PC-3 (cell line): ENCODE measurements at regions not wholly inside any gene's neighbourhood (a gene's known extent, or its start where the extent isn't known, plus 50 kb on each side); places are given as distances from the start of the nearest gene placed in this dataset.
"Not testable (repeated sequence)": the region's sequence is repeated elsewhere in the genome, so short reads cannot be mapped to it uniquely, and the experiment has no call there.

Source experiments
- ATAC-seq: fragments of 200-7000 bp; cut with Tn5 transposase; 2 replicates; pipeline ENCODE4 v1.9.1; 2020; ENCODE audit warnings: mild to moderate bottlenecking, moderate library complexity
- BruUV-seq: library from RNA; stranded (reverse); fragments of 400-500 nt; replicated peaks from 2 replicates; lab custom pipeline; 2021; lab: Mats Ljungman, UMichigan
- CTCF ChIA-PET: fragments of 300-600 bp; sonication (Branson Sonifier 250); formaldehyde crosslinking; loops from one replicate; lab custom pipeline; 2022; ENCODE audit warnings: antibody characterized with exemption; lab: Charles Lee
- POLR2A ChIA-PET: fragments of 300-600 bp; sonication (Branson Sonifier 250); formaldehyde crosslinking; loops from one replicate; lab custom pipeline; 2022; ENCODE audit warnings: antibody characterized with exemption; ENCODE audit not compliant: unreplicated experiment; lab: Charles Lee
- DNase-seq: peaks from one replicate; pipeline ENCODE4 v3.0.0-alpha.2; 2015
- H2AFZ ChIP-seq: fragments of 300-600 bp; sonication (generic); 2 replicates; pipeline ENCODE4 v1.6.0; 2016; ENCODE audit warnings: antibody characterized with exemption, low read length
- H3F3A ChIP-seq: fragments of 300-600 bp; sonication (generic); one replicate; pipeline ENCODE4 v1.6.0; 2017; ENCODE audit warnings: antibody characterized with exemption, low read length, control low read depth, mild to moderate bottlenecking; ENCODE audit not compliant: unreplicated experiment
- H3K27ac ChIP-seq: fragments of 300-600 bp; sonication (generic); 2 replicates; pipeline ENCODE4 v1.5.1; 2016; ENCODE audit warnings: mild to moderate bottlenecking, low read length
- H3K27me3 ChIP-seq: fragments of 300-600 bp; sonication (generic); 2 replicates; pipeline ENCODE4 v1.6.1; 2016; ENCODE audit warnings: low read length, mixed read lengths
- H3K36me3 ChIP-seq: fragments of 300-600 bp; sonication (generic); 2 replicates; pipeline ENCODE4 v1.6.1; 2016; ENCODE audit warnings: low read depth, mixed run types, low read length, mixed read lengths
- H3K4me1 ChIP-seq: fragments of 300-600 bp; sonication (generic); 2 replicates; pipeline ENCODE4 v1.5.1; 2016; ENCODE audit warnings: low read length; ENCODE audit not compliant: insufficient read depth
- H3K4me2 ChIP-seq: fragments of 300-600 bp; sonication (generic); 2 replicates; pipeline ENCODE4 v1.6.0; 2016; ENCODE audit warnings: low read length
- H3K4me3 ChIP-seq: fragments of 300-600 bp; sonication (generic); 2 replicates; pipeline ENCODE4 v1.5.1; 2016; ENCODE audit warnings: mild to moderate bottlenecking, low read length, mixed read lengths
- H3K79me2 ChIP-seq: fragments of 300-600 bp; sonication (generic); 2 replicates; pipeline ENCODE4 v1.6.1; 2017; ENCODE audit warnings: low read length, mixed read lengths
- H3K9ac ChIP-seq: fragments of 300-600 bp; sonication (generic); 2 replicates; pipeline ENCODE4 v1.6.0; 2016; ENCODE audit warnings: mild to moderate bottlenecking, low read length
- H3K9me2 ChIP-seq: fragments of 300-600 bp; sonication (generic); replicated peaks from 2 replicates; pipeline ENCODE4 v1.6.1; 2016; ENCODE audit warnings: mixed run types, low read length, mixed read lengths
- H3K9me3 ChIP-seq: fragments of 300-600 bp; sonication (generic); 2 replicates; pipeline ENCODE4 v1.6.1; 2016; ENCODE audit warnings: low read length, mixed read lengths
- H4K20me1 ChIP-seq: fragments of 300-600 bp; sonication (generic); 2 replicates; pipeline ENCODE4 v1.6.1; 2016; ENCODE audit warnings: low read length, mixed read lengths
- CTCF ChIP-seq: fragments of 300-600 bp; sonication (generic); conservative IDR thresholded peaks from 2 replicates; pipeline ENCODE4 v1.5.1; 2017; ENCODE audit warnings: antibody characterized with exemption, low read depth, mild to moderate bottlenecking, low read length
- EZH2 ChIP-seq: fragments of 300-600 bp; sonication (generic); IDR thresholded peaks from one replicate; pipeline ENCODE4 v1.6.1; 2017; ENCODE audit warnings: antibody characterized with exemption, mild to moderate bottlenecking, low read length; ENCODE audit not compliant: unreplicated experiment
- EZH2phosphoT487 ChIP-seq: fragments of 300-600 bp; sonication (generic); IDR thresholded peaks from 2 replicates; pipeline ENCODE4 v1.6.1; 2018; ENCODE audit warnings: mild to moderate bottlenecking, antibody characterized with exemption, low read length, borderline replicate concordance
- intact Hi-C: fragments of 100-400 bp; cut with micrococcal nuclease; formaldehyde crosslinking; loops from 2 replicates; pipeline ENCODE4 v1.9.0; 2023

- H3K4me2 ChIP-seq, result no peak overlapping the region
- H3K36me3 ChIP-seq, result no peaks in the 10 kb centered on the region
- no peaks in the 10 kb centered on the region for H3F3A ChIP-seq
- ChIA-PET POLR2A (no interaction called here), CTCF (no interaction called here)
- H3K4me3 ChIP-seq, result no peak overlapping the region
- DNase-seq (no peak), ATAC-seq (no peak)
- H3K27ac ChIP-seq, result no peak overlapping the region
- no peaks in the 10 kb centered on the region for H3K9me3 ChIP-seq
- no peaks in the 10 kb centered on the region for H4K20me1 ChIP-seq
- no TSS peak for BruUV-seq
- H3K9ac ChIP-seq, result no peak overlapping the region
- no peak for TF ChIP-seq EZH2phosphoT487
- no peak for TF ChIP-seq CTCF
- TF ChIP-seq EZH2, result no peak
- H3K27me3 ChIP-seq, result no peaks in the 10 kb centered on the region
- H3K9me2 ChIP-seq, result no peaks in the 10 kb centered on the region
- no peaks in the 10 kb centered on the region for H3K79me2 ChIP-seq
- H2AFZ ChIP-seq, result no peak overlapping the region
- intact Hi-C loops, result no loop called here
- no peaks in the 10 kb centered on the region for H3K4me1 ChIP-seq
Measured at GRCh38 chr15:57896114-57896513, 169.4 kb downstream of the ALDH1A2 start.

GRCh38 chr15:57896899-57897298 is 168.6 kb downstream of the ALDH1A2 start:
- H3K79me2 ChIP-seq, H3K4me1 ChIP-seq, H3K4me2 ChIP-seq, H3K9me3 ChIP-seq, intact Hi-C loops, CTCF ChIA-PET, H3K36me3 ChIP-seq, BruUV-seq, POLR2A ChIA-PET, H4K20me1 ChIP-seq, H3K27ac ChIP-seq, H3K9ac ChIP-seq, DNase-seq, H2AFZ ChIP-seq, H3F3A ChIP-seq, H3K4me3 ChIP-seq, ATAC-seq, H3K27me3 ChIP-seq, H3K9me2 ChIP-seq: not testable (repeated sequence)

GRCh38 chr15:57897870-57898269 is 167.6 kb downstream of the ALDH1A2 start:
- no peak overlapping the region for H3K9ac ChIP-seq
- no peak for TF ChIP-seq EZH2phosphoT487
- no peak for TF ChIP-seq CTCF
- TF ChIP-seq EZH2, result no peak
- H3K9me3 ChIP-seq, result no peaks in the 10 kb centered on the region
- no peak overlapping the region for H3K4me2 ChIP-seq
- ATAC-seq, result no peak
- H3K27me3 ChIP-seq, result no peaks in the 10 kb centered on the region
- H4K20me1 ChIP-seq, result no peaks in the 10 kb centered on the region
- no TSS peak for BruUV-seq
- no peak overlapping the region for H3K27ac ChIP-seq
- peaks cover 4% of the 10 kb centered on the region for H3K4me1 ChIP-seq
- H2AFZ ChIP-seq, result no peak overlapping the region
- H3K4me3 ChIP-seq, result no peak overlapping the region
- H3K9me2 ChIP-seq, result no peaks in the 10 kb centered on the region
- CTCF ChIA-PET, result no interaction called here
- POLR2A ChIA-PET, result no interaction called here
- H3K36me3 ChIP-seq, result no peaks in the 10 kb centered on the region
- intact Hi-C loops, result no loop called here
- no peak for DNase-seq
- H3F3A ChIP-seq, result no peaks in the 10 kb centered on the region
- H3K79me2 ChIP-seq, result no peaks in the 10 kb centered on the region
